Mammary epithelial cell (primary cell): ENCODE measurements at regions not wholly inside any gene's neighbourhood (a gene's known extent, or its start where the extent isn't known, plus 50 kb on each side); places are given as distances from the start of the nearest gene placed in this dataset.

Experiments used
- EZH2 ChIP-seq: IDR thresholded peaks from 2 replicates; pipeline ENCODE4 v1.6.1; 2012; ENCODE audit warnings: low read length, inconsistent platforms, borderline replicate concordance
- TF ChIP-seq, protein P1 (sequence below), 2 donors: IDR thresholded peaks in 1 of 2; conservative IDR thresholded peaks in 1 of 2; 2 replicates each; pipeline ENCODE4 v1.5.1; 2011 to 2012; ENCODE audit warnings: inconsistent platforms in 2 of 2, low read length in 2 of 2, mild to moderate bottlenecking in 2 of 2, control low read depth in 1 of 2, low read depth in 1 of 2; ENCODE audit not compliant: insufficient read depth in 1 of 2; ENCODE audit errors: extremely low read depth in 1 of 2

DNA sequence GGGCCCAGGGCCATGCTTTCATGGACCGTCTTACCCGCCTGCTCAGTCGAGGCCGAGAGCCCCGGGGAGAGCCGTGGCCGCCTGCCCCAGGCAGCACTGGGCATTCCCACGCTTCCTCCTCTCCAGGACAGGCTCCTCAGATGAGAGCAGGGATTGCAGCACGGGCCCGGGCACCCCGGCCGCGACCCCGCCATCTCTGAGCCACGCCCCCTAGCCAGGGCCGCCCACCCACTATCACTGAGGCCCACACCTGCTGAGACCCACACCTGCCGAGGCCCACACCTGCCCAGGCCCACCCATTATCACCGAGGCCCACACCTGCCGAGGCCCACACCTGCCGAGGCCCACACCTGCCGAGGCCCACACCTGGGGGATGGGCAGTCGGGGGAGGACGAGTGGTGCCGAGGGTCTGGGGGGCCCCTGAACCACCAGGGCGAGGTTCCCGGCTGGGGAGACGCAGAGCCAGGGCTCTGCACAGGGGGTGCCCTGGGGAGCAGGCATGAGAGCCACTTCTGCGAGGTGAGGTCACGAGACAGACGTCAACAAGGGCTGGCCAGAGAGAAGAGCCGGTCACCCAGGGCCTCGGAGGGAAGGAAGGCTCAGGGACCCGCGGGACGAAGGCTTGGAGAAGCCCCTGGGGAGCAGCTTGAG, 235.6 kb downstream of the ERMARD start:
- TF ChIP-seq, protein P1, sequence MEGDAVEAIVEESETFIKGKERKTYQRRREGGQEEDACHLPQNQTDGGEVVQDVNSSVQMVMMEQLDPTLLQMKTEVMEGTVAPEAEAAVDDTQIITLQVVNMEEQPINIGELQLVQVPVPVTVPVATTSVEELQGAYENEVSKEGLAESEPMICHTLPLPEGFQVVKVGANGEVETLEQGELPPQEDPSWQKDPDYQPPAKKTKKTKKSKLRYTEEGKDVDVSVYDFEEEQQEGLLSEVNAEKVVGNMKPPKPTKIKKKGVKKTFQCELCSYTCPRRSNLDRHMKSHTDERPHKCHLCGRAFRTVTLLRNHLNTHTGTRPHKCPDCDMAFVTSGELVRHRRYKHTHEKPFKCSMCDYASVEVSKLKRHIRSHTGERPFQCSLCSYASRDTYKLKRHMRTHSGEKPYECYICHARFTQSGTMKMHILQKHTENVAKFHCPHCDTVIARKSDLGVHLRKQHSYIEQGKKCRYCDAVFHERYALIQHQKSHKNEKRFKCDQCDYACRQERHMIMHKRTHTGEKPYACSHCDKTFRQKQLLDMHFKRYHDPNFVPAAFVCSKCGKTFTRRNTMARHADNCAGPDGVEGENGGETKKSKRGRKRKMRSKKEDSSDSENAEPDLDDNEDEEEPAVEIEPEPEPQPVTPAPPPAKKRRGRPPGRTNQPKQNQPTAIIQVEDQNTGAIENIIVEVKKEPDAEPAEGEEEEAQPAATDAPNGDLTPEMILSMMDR (conservative IDR thresholded peaks at IDR 0.05 in 1 of 2, IDR thresholded peaks at IDR 0.05 in 1 of 2; ENCODE audit: extremely low read depth in 1 of 2, insufficient read depth in 1 of 2, low read depth in 1 of 2, low read length in 2 of 2): no peak
- no peak for TF ChIP-seq EZH2
